ENCODE measurements at regions not wholly inside any gene's neighbourhood (a gene's known extent, or its start where the extent isn't known, plus 50 kb on each side); places are given as distances from the start of the nearest gene placed in this dataset.
A peak's percentile ranks its signal among the peaks of the same experiment; 100 is the strongest.

DNA sequence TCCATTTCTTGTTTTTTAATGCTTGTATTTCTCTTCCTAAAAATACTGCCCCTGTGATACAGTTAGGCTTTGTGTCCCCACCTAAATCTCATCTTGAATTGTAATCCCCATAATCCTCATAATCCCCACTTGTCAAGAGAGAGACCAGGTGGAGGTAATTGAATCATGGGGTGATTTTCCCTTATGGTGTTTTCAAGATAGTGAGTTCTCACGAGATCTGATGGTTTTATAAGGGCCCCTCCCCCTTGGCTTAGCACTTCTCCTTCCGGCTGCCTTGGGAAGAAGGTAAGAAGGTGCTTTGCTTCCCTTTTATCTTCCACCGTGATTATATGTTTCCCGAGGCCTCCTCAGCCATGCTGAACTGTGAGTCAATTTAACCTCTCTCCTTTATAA, 227.4 kb downstream of the MAN2A1 start:
- DNase-seq (ENCODE audit: low read depth) = no peak

DNA sequence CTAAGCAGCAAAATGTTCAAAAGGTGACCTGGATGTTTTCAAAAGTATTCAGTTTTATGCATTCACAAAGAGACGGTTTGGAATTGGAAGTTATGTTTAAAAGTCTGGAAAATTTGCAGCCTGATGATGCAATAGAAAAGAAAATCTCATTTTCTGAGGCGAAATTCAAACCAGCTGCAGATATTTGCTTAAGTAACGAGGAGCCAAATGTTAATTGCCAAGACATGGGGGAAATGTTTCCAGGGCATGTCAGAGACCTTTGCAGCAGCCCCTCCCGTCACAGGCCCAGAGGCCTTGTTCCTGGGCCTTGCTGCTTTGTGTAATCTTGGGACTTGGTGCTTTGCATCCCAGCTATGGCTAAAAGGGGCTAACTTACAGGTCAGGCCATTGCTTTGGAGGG, 228.2 kb downstream of the MAN2A1 start:
- DNase-seq (ENCODE audit: low read depth) = no peak

DNA sequence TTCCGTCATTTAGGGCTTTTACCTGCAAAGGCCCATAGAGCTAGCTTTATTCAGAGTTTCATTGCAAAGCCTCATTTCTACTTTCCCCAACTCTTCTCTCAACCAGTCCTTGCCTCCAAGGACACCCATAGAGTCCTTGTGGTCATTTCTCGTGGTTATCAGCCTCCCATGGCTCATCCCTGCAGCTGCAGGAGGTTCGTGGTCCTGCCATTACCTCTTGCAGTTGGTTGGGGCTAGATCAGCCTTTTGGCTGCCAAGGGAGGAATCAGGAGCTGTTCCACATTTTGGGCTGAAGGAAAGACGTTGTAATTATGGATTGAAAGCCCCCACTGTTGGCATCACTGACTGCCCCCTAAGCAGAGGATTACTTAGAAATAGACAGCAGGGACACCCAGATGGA, 231.0 kb downstream of the MAN2A1 start:
- no peak for DNase-seq (ENCODE audit: low read depth)

DNA sequence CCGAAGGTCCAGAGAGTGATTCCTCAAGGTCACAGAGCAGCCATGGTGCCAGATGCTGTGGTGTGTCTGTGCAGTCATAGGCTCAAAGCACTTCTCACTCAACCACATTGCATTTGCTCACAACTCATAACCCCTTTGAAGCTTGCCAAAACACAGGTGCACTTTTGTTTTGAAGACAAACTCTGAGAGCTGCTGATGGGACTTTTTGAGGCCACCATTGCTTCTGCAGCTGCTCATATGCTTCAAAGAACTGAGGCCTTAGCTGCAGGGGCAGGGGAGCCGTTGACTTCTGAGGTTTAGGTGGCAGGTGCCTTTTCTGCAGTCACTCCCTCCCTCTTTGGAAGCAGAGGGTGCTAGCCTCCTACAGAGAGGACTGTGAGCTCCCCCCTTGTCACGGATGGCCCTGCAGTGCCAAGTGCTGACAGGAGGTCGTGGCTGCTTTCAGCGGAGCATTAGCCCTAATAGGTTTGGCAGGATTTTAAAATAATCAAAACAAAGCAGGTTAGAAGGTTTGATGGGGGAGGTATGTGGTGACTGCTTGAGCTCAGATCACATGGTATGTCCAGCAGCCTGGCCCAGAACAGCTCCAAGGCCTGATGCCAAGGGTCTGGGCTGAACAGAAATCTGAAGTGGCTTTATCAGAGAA, 232.1 kb downstream of the MAN2A1 start:
- no peak for DNase-seq (ENCODE audit: low read depth)

DNA sequence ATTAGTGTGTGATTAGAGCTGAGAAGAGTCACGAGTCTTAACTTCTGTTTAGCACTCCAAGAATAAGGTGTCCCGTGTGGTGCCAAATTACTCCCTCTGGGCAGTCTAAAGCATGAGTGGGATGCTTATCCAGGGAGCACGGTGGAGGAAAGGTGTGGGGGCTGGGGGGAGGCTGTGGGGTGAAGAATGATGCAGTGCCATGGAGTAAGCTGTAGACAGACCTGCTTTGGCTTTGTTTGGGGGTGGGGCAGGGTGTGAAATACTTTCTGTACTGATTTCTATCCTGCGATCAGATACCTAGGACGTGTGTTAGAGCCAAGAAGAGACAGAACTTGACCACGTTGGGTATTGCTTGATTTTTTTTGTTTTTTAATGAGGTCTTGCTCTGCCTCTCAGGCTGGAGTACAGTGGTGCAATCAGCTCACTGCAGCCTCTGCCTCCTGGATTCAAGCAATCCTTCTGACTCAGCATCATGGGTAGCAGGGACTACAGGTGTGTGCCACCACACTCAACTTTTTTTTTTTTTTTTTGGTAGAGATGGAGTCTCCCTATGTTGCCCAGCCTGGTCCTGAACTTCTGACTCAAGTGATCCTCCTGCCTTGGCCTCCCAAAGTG, 232.8 kb downstream of the MAN2A1 start:
- no peak for DNase-seq (ENCODE audit: low read depth)

DNA sequence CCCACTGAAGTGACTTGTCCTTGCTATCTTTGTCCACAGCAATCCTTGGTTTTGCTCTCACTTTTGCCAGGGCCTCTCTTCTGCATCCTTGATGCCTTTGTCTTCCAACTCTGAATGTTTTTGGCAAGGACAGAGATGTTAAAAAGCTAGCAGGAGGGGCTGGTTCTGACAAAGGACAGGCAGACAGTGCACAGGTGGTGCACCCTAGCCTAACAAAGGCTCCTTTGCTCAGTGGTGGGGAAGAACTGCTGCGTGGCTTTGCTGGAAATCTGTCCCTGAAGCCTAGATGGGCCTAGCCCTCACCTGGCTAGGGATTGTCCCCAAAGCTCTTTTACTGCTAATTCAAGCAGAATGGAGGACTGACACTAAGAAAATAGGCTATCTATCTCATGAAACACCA, 233.5 kb downstream of the MAN2A1 start:
- no peak for DNase-seq (ENCODE audit: low read depth)

DNA sequence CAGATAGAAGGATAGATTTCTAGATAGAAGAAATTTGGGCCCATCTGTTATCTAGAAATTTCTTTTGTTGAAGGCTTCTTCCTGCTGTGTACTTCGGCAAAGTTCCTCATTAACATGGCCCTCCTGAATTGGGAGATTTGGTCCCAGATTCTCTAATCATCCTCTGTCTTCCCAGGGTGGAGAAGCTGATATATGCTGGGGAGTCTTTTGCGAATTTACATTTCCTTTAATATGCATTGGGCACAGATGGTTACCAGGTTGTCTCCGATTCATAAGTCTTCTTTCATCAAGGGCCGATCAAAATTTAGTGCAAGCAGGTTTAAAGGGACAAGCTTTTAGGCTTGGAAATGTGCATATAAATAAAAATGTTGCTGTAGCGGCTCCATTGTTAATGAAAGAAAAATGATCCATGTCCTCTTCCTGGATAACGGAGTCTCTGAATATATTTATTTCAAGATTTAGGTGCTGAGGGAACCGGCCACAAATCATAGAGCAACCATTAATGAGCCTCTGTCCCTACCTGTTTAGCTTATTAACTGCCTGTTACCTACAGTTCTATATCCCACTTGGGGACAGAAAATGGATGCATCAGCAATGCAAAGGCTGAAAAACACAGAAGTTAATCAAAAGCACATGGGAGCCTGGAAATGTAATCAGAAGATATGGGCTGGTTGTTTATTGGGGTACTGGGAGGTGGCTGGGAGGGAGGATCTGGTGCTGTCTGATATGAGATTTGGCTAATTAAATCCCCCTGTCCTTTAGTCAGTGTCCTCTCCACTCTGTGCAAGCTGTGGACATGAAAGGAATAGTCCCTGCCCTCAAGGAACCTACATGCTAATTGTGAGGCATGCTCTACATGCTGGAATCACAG, 234.7 kb downstream of the MAN2A1 start:
- DNase-seq (ENCODE audit: low read depth) = no peak

DNA sequence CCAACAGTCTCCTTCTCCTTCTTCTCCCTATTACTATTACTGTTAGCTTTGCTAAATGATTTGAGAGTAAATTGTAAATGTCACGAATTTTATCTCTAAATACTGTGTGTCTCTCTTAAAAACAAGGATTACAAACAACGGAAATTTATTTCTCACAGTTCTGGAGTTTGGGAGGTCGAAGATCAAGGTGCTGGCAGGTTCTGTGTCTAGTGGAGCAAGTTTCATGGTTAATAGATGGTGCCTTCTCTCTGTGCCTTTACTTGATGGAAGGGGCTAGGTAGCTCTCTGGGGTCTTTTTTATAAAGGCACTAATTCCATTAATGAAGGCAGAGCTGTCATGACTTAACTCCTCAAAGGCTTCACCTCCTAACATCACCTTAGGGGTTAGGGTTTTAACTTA, 237.9 kb downstream of the MAN2A1 start:
- no peak for DNase-seq (ENCODE audit: low read depth)

DNA sequence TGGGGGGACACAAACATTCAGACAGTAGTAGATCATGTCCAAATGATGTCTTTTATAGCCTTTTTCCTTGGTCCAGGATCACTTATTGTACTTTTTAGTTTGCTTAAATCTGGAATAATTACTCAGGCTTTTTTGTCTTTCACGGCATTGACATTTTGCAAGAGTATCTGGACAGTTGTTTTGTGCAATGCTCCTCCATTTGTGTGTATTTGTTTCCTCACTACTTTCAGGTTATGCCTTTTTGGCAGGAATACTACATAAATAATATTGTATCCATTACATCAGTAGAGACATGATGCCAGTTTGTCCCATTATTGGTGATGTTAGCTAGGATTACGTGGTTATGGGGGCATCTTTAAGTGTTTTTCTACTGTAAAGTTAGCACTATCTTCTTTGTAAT, 238.3 kb downstream of the MAN2A1 start:
- DNase-seq (ENCODE audit: low read depth) = no peak

DNA sequence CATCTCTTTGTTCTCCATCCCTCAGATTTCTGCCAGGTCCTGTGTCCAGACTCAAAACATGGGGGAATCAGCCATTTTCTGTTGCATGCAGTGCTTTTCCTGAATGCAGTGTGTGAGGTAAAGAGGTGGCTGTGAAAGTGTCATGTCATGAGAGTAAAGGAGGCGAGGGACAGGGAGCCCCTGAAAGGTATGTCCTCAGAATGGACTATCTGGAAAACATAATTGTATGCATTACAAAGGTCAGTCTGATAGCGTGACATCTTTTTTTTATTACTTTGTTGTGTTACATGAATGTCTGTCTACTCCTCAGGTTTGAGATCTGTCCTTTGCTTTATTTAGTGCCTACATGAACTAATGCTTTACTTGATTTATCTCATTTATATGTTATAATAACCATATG, 239.1 kb downstream of the MAN2A1 start:
- DNase-seq (ENCODE audit: low read depth) = no peak

DNA sequence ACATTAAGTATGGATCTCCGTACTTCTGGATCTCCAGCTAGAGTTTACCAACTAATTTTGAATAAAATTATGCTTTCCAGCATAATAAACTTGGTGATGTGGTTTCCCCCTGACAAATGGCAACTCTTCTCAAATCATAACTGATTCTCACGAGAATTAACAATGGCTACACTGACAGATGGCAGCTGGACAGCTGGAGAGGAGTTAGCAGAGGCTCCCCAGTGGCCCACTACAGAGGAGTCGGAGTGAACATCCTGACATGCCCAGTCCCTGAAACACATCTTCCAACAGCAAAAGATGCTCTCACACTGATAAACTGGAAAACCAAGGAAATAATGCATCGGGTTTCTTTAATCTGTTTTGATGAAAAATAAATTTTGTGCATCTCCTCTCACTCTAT, 239.6 kb downstream of the MAN2A1 start:
- no peak for DNase-seq (ENCODE audit: low read depth)

DNA sequence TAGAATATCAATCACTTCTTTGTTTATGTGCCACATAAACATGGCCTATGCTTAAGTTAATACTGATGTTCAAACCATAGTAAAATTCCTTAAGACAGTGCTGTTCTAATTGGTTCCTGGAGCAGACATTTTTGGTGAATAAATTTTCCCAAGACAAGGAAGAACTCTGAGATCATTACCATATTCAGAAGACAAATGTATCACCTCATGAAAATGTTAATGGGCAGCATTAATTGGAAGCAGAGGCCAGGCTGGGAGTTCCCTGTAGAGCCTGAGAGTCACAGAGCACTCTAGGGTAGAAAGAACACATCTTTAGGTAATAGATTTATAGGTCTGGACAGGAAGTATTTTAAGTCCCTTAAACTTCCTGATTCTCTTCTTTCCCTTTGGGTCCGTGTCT, 240.2 kb downstream of the MAN2A1 start:
- no peak for DNase-seq (ENCODE audit: low read depth)

DNA sequence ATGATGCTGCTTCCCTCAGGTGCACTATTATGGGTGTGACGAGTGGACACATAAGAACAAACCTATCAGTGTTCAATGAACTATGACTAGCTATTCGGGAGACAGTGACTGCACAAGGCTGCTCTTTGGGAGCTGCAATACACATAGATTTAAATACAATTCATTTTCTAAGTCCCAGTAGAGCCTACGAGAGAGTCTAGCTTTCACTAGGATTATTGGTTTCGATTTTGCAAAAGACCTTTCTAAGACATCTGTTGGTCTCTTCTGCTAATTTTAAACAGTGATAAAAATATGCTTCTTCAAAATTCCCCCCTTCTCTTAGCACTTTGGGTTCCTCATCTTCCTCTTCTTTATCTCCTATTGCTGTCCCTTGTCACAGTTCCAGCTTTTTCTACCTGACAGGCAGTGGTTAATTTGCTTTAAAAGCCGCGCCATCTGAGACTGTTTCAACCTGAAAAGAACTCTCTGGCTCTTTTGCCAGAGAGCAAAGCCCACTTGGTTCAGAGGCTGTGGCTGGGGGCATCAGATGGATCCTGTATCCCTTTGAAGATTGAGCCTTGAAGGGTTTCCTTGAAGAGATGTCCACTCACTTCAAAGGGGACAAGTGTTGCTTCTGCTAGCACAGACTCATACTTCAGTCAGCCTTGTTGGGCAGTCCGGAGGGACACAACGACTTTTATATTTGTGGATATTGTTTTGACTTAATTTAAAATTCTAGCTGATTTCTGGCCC, 241.5 kb downstream of the MAN2A1 start:
- no peak for DNase-seq (ENCODE audit: low read depth)

DNA sequence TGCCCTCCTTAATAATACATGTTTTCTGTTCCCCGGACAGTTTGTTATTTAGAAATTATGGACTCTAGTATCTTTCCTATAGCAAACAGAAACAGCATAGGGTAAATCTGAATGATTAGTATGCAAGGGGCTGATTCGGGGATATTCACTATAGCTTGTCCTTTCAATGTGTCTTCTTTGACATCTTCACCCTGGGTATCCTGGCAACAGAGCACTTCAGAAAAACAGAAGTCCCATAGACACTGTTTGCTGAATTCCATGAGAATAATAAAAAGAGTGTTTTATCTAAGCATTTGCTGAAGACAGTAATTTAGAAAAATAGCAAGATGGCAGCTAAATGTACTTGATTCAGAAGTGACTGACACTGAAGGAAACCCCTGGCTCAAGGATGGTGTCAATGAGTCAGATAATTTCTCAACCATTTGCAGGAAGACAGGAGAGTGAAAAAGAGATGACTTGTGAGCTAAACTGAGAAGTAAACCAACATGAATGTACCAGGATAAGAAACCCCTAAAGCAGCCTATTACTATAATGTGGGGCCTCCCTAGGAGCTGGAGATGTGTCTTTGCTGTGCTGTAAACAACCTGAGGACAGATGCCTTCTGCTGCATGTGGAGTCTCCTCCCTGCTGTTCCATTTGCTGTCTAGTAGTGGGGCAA, 246.2 kb downstream of the MAN2A1 start:
- DNase-seq (ENCODE audit: low read depth) = no peak

DNA sequence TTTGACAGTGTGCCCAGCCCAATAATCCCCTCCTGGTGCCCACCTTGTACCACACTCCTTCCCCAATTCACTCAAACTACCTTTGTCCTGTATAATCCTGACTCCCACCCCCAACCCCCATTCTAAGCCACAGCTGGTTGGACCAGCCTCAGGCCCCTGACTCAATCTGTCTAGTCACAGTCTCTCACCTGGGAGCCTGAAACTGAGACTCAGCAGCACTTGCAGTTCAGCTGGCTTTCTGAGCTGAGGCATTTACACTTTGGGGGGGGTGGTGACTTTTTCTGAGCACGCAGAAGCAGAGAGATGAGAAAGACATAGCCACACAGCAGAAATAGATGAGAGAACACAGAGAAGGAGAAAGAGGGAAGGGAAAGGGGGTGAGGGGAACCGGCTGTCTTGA, 247.3 kb downstream of the MAN2A1 start:
- DNase-seq (ENCODE audit: low read depth) = no peak

DNA sequence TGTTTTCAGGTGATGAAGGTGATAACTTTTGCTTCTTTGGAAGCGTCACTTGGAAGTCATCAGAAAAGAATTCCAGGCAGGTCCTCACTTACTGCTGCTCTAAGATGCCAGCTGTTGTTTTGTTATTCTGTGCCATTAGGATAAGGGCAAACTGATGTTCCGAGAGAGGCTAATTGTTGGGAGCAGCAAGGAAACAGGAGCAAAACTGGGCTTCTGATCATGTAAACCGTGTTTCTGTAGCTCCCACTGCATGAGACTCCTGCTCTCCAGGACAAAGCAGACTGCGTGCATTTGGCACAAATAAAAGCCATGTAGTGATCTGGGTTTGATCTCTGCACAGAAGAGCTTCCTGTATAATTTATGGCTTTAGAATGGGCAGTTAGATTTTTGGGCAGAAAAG, 248.2 kb downstream of the MAN2A1 start:
- DNase-seq (ENCODE audit: low read depth) = no peak

DNA sequence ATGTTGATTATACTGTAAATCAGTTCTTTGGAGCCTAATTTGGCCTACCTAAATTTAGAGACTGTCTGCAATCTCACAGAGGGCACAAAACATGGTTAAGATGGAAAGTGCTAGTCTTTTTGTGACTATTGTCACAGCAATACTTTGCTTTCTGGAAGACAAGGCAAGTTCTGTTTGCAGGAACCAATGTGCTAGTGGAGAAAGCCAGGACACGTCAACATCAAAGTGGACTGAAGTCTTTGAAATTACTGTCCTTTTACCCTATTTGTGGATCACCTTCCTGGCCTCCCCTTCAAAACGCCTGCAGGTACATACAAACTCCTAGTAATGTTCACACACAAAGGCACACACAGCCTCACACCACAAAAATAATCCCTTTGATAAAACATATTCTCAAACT, 248.7 kb downstream of the MAN2A1 start:
- no peak for DNase-seq (ENCODE audit: low read depth)

DNA sequence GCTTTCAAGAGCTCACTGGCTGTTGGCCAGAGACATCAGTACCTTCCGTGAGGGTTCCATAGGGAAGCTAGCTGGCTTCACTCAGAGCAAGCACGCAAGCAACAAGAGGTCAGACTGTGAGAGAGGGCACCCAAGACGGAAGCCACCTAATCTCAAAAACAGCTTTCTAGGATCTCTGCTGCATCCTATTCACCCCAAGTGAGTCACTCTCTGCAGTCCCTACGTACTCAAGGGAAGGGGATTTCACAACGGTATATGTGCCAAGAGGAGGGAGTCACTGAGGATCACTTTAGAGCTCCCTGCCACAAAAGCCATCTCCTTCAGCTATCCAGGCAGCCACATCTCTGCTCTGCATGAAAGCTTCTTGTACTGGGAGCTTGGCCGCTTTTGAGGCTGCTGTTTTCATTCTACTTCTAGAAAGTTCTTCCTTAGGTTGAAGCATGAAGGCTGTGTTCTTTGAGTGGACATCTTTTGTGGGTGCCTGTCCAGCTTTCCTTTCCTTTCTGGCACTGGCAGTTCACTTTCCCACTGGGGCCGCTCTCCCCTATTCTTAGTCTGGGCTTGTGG, 249.5 kb downstream of the MAN2A1 start:
- peak; percentile 63 for DNase-seq (ENCODE audit: low read depth)

DNA sequence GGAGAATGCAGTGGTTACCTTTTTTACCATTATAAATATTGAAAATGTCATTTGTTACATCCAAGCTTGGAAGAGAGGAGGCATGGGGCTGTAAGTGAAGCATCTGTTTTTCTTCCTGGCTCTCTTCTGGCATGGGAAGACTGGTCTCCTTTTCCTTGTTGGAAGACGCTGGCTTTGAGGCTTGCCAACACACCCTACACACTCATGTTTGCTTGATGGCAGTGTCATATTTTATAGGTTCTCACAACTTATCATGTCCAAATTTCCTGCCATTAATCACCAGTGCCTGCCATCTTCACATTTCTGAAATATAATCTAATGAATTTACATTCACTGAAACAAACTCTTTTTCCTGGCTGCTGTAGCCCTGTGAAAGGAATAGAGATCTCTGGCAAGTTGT, 252.9 kb downstream of the MAN2A1 start:
- no peak for DNase-seq (ENCODE audit: low read depth)

DNA sequence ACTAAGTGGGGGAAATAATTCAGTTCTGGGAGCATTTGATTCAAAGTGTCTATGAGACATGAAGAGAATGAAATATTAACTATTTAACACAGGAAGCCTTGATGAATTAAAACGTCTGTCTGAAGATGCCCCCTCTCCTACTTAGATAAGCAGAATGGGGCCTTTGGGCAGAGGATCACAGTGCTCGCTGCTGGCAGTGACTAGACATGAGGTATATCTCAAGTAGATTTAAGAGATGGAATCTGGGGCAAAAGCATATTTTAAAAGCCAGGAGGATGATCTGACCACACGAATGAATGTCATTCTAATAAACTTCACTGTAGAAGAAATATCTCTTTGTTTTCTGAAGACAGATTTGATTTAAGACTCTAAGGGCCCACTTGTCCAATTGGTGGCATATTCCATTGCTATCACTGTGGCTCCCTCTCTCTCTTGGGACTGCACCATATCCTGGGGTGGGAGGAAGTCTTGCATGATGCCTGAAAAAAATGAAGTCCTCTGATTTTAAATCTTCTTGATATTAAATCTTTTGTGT, 254.0 kb downstream of the MAN2A1 start:
- DNase-seq (ENCODE audit: low read depth) = no peak

DNA sequence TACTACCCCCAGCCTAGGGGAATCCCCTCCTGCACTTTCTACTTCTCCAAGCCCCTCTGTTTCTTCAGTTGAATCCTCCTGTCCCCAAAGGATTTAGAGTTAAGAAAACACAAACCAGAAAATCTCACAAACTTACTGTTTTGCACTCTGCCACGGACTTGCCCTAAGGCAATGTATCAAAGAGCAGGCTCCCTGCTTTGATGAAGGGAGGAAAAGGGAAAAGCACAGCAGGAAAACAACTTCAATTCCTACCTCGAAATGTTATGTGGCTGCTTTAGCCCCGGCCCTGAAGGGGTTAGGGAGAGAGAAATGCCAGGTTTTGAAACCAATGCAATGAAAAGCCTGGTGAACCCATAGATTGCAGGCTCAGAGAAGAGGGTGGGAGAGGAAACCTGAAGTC, 254.7 kb downstream of the MAN2A1 start:
- DNase-seq (ENCODE audit: low read depth) = no peak
